Retina (tissue), 1 donor: ENCODE measurements at regions not wholly inside any gene's neighbourhood (a gene's known extent, or its start where the extent isn't known, plus 50 kb on each side); places are given as distances from the start of the nearest gene placed in this dataset.

Source experiments
- DNase-seq: peaks from one replicate; pipeline ENCODE4 v3.0.0-alpha.2; 2016

- no peak for DNase-seq
Observed at GRCh38 chrX:4197971-4198370, 484.5 kb upstream of the PRKX start.

GRCh38 chrX:4193500-4194155, 480.2 kb upstream of the PRKX start:
- DNase-seq = no peak

- DNase-seq = no peak
Observed at GRCh38 chrX:4186331-4186730, 472.9 kb upstream of the PRKX start.

- no peak for DNase-seq
Observed at GRCh38 chrX:4185086-4185485, 471.6 kb upstream of the PRKX start.

- DNase-seq = no peak
Observed at GRCh38 chrX:4182408-4182806, 469.0 kb upstream of the PRKX start.

- no peak for DNase-seq
Observed at GRCh38 chrX:4181782-4182407, 468.4 kb upstream of the PRKX start.

- no peak for DNase-seq
Observed at GRCh38 chrX:4179031-4179430, 465.6 kb upstream of the PRKX start.

- DNase-seq = no peak
Observed at GRCh38 chrX:4175221-4175620, 461.8 kb upstream of the PRKX start.

- DNase-seq = no peak
Observed at GRCh38 chrX:4173743-4174142, 460.3 kb upstream of the PRKX start.

GRCh38 chrX:4151798-4152197, 438.3 kb upstream of the PRKX start:
- DNase-seq = no peak

GRCh38 chrX:4150259-4150658, 436.8 kb upstream of the PRKX start:
- DNase-seq = no peak

GRCh38 chrX:4129626-4130025, 416.2 kb upstream of the PRKX start:
- peak; percentile 57 for DNase-seq

- no peak for DNase-seq
Observed at GRCh38 chrX:4118666-4119530, 405.4 kb upstream of the PRKX start.

- no peak for DNase-seq
Observed at GRCh38 chrX:4110964-4111363, 397.5 kb upstream of the PRKX start.

GRCh38 chrX:4094926-4095325, 381.5 kb upstream of the PRKX start:
- DNase-seq = no peak

GRCh38 chrX:4091046-4091760, 377.8 kb upstream of the PRKX start:
- DNase-seq = no peak

- DNase-seq = no peak
Observed at GRCh38 chrX:4059893-4060292, 346.4 kb upstream of the PRKX start.

GRCh38 chrX:4043951-4044350, 330.5 kb upstream of the PRKX start:
- no peak for DNase-seq

- DNase-seq = no peak
Observed at GRCh38 chrX:4035874-4036273, 322.4 kb upstream of the PRKX start.

- DNase-seq = no peak
Observed at GRCh38 chrX:4028151-4028550, 314.7 kb upstream of the PRKX start.

- DNase-seq = no peak
Observed at GRCh38 chrX:4005281-4005680, 291.8 kb upstream of the PRKX start.

- no peak for DNase-seq
Observed at GRCh38 chrX:4004822-4005221, 291.4 kb upstream of the PRKX start.

GRCh38 chrX:3994315-3994714, 280.9 kb upstream of the PRKX start:
- no peak for DNase-seq
